K562 (cell line): ENCODE measurements at regions not wholly inside any gene's neighbourhood (a gene's known extent, or its start where the extent isn't known, plus 50 kb on each side); places are given as distances from the start of the nearest gene placed in this dataset.

Source experiments
- ATAC-seq: fragments of 200-7000 bp; cut with Tn5 transposase; 3 replicates; pipeline ENCODE4 v1.9.1; 2020; ENCODE audit warnings: moderate library complexity
- BruUV-seq: library from RNA; stranded (reverse); fragments of 400-500 nt; replicated peaks from 2 replicates; lab custom pipeline; 2021; lab: Mats Ljungman, UMichigan
- CTCF ChIA-PET: fragments of 300-600 bp; formaldehyde crosslinking; extraction: SDS; loops from one replicate; lab custom pipeline; 2021; ENCODE audit warnings: low intra/inter-chr PET ratio; lab: Yijun Ruan, JAX
- POLR2A ChIA-PET: fragments of 300-600, 350-650 bp; sonication (Branson Sonifier 250); formaldehyde crosslinking; extraction: SDS; loops from one replicate; lab custom pipeline; 2021; ENCODE audit warnings: antibody characterized with exemption, inconsistent platforms; lab: Yijun Ruan, JAX
- DNase-seq, 4 experiments: peaks; one replicate each; pipeline versions ENCODE4 v3.0.0 to v3.0.0-alpha.2; 2011 to 2018; ENCODE audit warnings: low spot score in 3 of 4, mixed read lengths in 3 of 4; ENCODE audit errors: extremely low read depth in 1 of 4
- FAIRE-seq: peaks from 2 replicates; lab custom pipeline; 2011; peaks lifted over from hg19 to GRCh38; lab: Jason Lieb, UNC
- H2AFZ ChIP-seq: 2 replicates; pipeline ENCODE4 v1.6.0; 2011; ENCODE audit warnings: low read depth, low read length, control low read depth, inconsistent platforms
- H3K27ac ChIP-seq: fragments of 200-600 bp; 3 replicates; pipeline ENCODE4 v1.8.0; 2011; ENCODE audit warnings: low read depth, mild to moderate bottlenecking, control low read depth, inconsistent platforms, low read length, moderate library complexity, mixed read lengths; ENCODE audit errors: extremely low read depth
- H3K27me3 ChIP-seq, 2 experiments: fragments of 300-600 bp in 1 of 2; 2 replicates in 1 of 2; 3 replicates in 1 of 2; pipeline versions ENCODE4 v1.6.0 to v1.8.0; 2011; ENCODE audit warnings: inconsistent platforms in 2 of 2, low read length in 2 of 2, mild to moderate bottlenecking in 1 of 2, mixed read lengths in 1 of 2, moderate library complexity in 1 of 2; ENCODE audit not compliant: control insufficient read depth in 2 of 2, insufficient read depth in 2 of 2
- H3K36me3 ChIP-seq: fragments of 300-600 bp; 3 replicates; pipeline ENCODE4 v1.8.0; 2011; ENCODE audit warnings: mild to moderate bottlenecking, low read length, inconsistent platforms; ENCODE audit not compliant: control insufficient read depth, insufficient read depth
- H3K4me1 ChIP-seq, 2 experiments: fragments of 200-600 bp in 1 of 2; replicated peaks in 1 of 2; 2 replicates in 1 of 2; 3 replicates in 1 of 2; pipeline versions ENCODE4 v1.5.1 to v1.8.0; 2011; ENCODE audit warnings: inconsistent platforms in 2 of 2, low read length in 2 of 2, mild to moderate bottlenecking in 1 of 2, mixed read lengths in 1 of 2, moderate library complexity in 1 of 2; ENCODE audit not compliant: control insufficient read depth in 2 of 2, insufficient read depth in 2 of 2
- H3K4me2 ChIP-seq: 2 replicates; pipeline ENCODE4 v1.6.1; 2011; ENCODE audit warnings: low read length, control low read depth, inconsistent platforms, mixed read lengths; ENCODE audit not compliant: insufficient read depth
- H3K4me3 ChIP-seq: fragments of 200-600 bp; sonication (generic), shearing (Covaris generic); 2 replicates; pipeline ENCODE4 v1.5.1; 2016; ENCODE audit warnings: control low read depth, inconsistent platforms
- H3K79me2 ChIP-seq: fragments of 200-600 bp; 3 replicates; pipeline ENCODE4 v1.8.0; 2011; ENCODE audit warnings: low read length, inconsistent platforms; ENCODE audit not compliant: control insufficient read depth, insufficient read depth
- H3K9ac ChIP-seq, 2 experiments: 2 replicates each; pipeline versions ENCODE4 v1.6.0 to v1.6.1; 2011; ENCODE audit warnings: low read depth in 2 of 2, low read length in 2 of 2, control low read depth in 1 of 2, inconsistent platforms in 1 of 2, mild to moderate bottlenecking in 1 of 2, mixed read lengths in 1 of 2; ENCODE audit not compliant: insufficient read depth in 1 of 2
- H3K9me1 ChIP-seq: one replicate; pipeline ENCODE4 v1.6.0; 2011; ENCODE audit warnings: inconsistent platforms, mild to moderate bottlenecking, low read length, moderate library complexity; ENCODE audit not compliant: control insufficient read depth, insufficient read depth
- H3K9me3 ChIP-seq: replicated peaks from 2 replicates; pipeline ENCODE4 v1.5.1; 2011; ENCODE audit warnings: low read depth, low read length, inconsistent platforms; ENCODE audit not compliant: control insufficient read depth, insufficient read depth
- H4K20me1 ChIP-seq: replicated peaks from 2 replicates; pipeline ENCODE4 v1.6.1; 2011; ENCODE audit warnings: low read length, inconsistent platforms, mixed read lengths; ENCODE audit not compliant: control insufficient read depth, insufficient read depth
- KAT7 ChIP-seq: sonication (generic); formaldehyde crosslinking; IDR thresholded peaks from 2 replicates; pipeline ENCODE4 v1.8.0; 2022; ENCODE audit warnings: missing genetic modification reagents, mild to moderate bottlenecking, borderline replicate concordance
- TAF15 ChIP-seq: fragments of 200-400 bp; formaldehyde crosslinking; IDR thresholded peaks from 2 replicates; pipeline ENCODE4 v1.6.1; 2017; ENCODE audit warnings: mild to moderate bottlenecking, low read depth, low read length, moderate library complexity
- ZNF217 ChIP-seq: sonication (generic); formaldehyde crosslinking; IDR thresholded peaks from 2 replicates; pipeline ENCODE4 v1.8.0; 2022; ENCODE audit warnings: mild to moderate bottlenecking, missing genetic modification reagents
- ZNF274 ChIP-seq: IDR thresholded peaks from 2 replicates; pipeline ENCODE4 v1.6.1; 2011; ENCODE audit warnings: low read depth, mild to moderate bottlenecking, low read length, moderate library complexity, borderline replicate concordance
- ZNF780A ChIP-seq: fragments of 250-450 bp; sonication (Bioruptor Pico); IDR thresholded peaks from 2 replicates; pipeline ENCODE4 v1.5.0; 2021; ENCODE audit warnings: mild to moderate bottlenecking
- WGBS: fragments of 100-300 bp; shearing (Covaris generic); methylation state at CpG from one replicate; pipeline ENCODE4 v1.1.6; 2016; ENCODE audit warnings: low coverage, mixed read lengths; ENCODE audit not compliant: insufficient coverage; ENCODE audit errors: missing lambda C conversion rate; 5-methylcytosine and 5-hydroxymethylcytosine counted together
- in situ Hi-C: fragments of 300-500 bp; cut with MboI; formaldehyde crosslinking; loops from 4 replicates; pipeline ENCODE4 v1.15.0; 2018; ENCODE audit warnings: inconsistent platforms, mixed read lengths
- intact Hi-C: fragments of 100-400 bp; cut with micrococcal nuclease; formaldehyde crosslinking; loops from 2 replicates; pipeline ENCODE4 v1.14.2; 2022
- TF ChIP-seq, protein P1 (sequence below): fragments of 200-400 bp; formaldehyde crosslinking; IDR thresholded peaks from 2 replicates; pipeline ENCODE4 v1.6.1; 2017; ENCODE audit warnings: mild to moderate bottlenecking, low read depth, low read length, moderate library complexity

DNA sequence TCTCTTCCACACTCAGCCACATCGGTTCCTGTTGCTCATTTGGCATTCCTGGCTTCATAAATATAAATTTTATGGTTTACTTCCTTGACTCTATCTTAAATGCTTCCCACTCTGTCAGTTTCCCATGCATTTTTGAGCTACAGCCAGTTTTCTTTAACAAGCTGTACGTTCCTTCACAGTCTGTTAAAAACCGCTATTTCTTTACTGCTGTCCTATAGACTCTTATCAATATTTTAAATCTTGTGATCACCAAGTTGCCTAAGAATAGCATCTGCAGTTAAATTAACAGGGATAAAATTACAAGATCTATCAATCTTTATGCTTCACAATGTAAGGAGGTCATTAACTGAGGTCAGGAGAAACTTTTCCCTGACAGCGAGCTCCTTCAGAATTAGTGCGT, 103.1 kb upstream of the RHOBTB1 start:
- no peaks in the 10 kb centered on the region for H3K4me1 ChIP-seq
- no peaks in the 10 kb centered on the region for H3K79me2 ChIP-seq
- no peak overlapping the region for H3K27ac ChIP-seq
- in situ Hi-C loops: no loop called here
- WGBS: 29% methylated on average over 5 of the region's 5 CpGs
- H2AFZ ChIP-seq: no peak overlapping the region
- no TSS peak for BruUV-seq
- TF ChIP-seq, protein P1, sequence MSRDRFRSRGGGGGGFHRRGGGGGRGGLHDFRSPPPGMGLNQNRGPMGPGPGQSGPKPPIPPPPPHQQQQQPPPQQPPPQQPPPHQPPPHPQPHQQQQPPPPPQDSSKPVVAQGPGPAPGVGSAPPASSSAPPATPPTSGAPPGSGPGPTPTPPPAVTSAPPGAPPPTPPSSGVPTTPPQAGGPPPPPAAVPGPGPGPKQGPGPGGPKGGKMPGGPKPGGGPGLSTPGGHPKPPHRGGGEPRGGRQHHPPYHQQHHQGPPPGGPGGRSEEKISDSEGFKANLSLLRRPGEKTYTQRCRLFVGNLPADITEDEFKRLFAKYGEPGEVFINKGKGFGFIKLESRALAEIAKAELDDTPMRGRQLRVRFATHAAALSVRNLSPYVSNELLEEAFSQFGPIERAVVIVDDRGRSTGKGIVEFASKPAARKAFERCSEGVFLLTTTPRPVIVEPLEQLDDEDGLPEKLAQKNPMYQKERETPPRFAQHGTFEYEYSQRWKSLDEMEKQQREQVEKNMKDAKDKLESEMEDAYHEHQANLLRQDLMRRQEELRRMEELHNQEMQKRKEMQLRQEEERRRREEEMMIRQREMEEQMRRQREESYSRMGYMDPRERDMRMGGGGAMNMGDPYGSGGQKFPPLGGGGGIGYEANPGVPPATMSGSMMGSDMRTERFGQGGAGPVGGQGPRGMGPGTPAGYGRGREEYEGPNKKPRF: no peak
- TF ChIP-seq ZNF274: no peak
- TF ChIP-seq ZNF780A (CRISPR knock-in tag): no peak
- TF ChIP-seq TAF15: no peak
- TF ChIP-seq KAT7 (CRISPR knock-in tag): no peak
- TF ChIP-seq ZNF217: no peak
- no peaks in the 10 kb centered on the region for H3K9me1 ChIP-seq
- no peaks in the 10 kb centered on the region for H3K9me3 ChIP-seq
- H3K36me3 ChIP-seq: no peaks in the 10 kb centered on the region
- H3K27me3 ChIP-seq: no peaks in the 10 kb centered on the region
- H4K20me1 ChIP-seq: no peaks in the 10 kb centered on the region
- ChIA-PET CTCF (no interaction called here), POLR2A (no interaction called here)
- H3K4me2 ChIP-seq: no peak overlapping the region
- FAIRE-seq: no peak
- no peak for DNase-seq
- intact Hi-C loops: no loop called here
- H3K4me3 ChIP-seq: no peak overlapping the region
- no peak overlapping the region for H3K9ac ChIP-seq
- no peak for ATAC-seq
